Stromal cell of bone marrow (primary cell): ENCODE measurements at regions not wholly inside any gene's neighbourhood (a gene's known extent, or its start where the extent isn't known, plus 50 kb on each side); places are given as distances from the start of the nearest gene placed in this dataset.

Source experiments
- DNase-seq: peaks from one replicate; pipeline ENCODE4 v3.0.0-alpha.2; 2012; ENCODE audit warnings: low read depth

DNA sequence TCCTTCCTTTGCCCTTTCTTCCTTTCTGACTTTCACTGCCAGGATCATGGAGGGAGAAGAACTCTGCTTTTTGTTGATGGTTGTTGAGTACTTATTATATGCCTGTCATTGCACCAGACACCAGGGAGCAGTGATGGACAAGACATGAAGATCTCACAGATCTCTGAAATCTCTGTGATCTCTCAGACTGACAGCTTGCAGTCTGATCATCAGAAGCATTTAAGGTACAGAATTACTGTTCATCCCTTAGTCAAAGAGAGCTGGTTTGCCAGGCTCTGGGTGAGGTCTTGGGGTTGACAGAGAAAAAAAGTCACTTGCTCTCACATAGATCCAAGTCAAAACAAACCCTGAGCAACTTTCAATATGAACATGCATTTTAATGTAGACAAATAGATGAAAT lies 299.5 kb upstream of the FMN2 start:
- DNase-seq, result no peak

DNA sequence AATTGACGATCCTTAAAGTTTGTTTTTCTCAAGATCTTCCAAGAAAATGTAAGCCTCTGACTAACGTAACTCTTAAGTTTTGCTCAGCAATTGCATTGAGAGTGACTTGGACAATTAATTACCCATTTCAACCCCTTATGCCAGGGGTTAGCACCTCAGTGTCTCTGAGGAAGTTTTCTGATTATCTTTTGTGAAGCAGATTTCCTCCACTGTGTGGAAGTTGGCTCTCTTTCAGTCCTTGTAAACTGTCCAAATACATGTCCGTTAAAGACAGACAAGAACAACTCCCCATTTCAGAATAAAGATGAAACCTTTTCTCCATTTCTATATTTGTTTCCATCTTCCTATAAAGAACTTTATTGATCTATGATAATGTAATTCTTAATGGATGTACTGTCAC lies 296.4 kb upstream of the FMN2 start:
- no peak for DNase-seq

DNA sequence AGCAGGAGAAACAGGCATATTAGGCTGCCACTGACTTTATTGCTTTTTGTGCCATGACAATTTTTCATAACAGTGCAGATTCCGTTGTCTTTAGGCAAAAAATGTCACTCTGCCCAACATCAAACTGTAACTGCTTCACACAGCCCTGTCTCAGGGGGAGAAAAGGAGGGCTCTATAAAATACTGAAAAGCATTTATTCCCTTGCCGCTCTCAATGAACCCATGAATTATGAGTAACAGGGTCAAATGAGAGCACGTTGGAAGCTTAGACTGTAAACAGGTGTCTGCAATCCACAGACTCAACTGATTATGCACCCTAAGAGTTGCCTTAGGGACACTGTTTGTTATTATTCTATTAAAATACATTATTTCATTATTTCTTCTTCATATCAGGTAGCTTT lies 292.1 kb upstream of the FMN2 start:
- DNase-seq, result no peak

DNA sequence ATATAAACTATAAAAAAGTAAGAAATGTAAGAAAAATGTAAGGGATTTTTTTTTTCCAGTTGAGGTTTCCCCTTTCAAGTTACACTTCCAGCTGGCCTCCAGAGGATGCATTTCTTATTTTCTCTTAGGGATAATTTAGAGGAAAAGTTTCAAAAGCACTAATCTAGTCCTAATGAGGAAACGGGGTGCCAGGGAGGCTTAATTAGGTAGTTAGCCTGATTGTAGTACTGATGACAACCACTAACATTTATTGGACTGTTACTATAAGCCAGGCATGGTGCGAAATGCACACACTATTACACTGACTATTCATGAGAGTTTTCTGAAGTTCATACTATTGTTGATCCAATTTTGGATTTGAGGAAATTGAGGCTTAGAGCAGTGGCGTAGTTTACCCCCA lies 290.8 kb upstream of the FMN2 start:
- DNase-seq, result no peak

DNA sequence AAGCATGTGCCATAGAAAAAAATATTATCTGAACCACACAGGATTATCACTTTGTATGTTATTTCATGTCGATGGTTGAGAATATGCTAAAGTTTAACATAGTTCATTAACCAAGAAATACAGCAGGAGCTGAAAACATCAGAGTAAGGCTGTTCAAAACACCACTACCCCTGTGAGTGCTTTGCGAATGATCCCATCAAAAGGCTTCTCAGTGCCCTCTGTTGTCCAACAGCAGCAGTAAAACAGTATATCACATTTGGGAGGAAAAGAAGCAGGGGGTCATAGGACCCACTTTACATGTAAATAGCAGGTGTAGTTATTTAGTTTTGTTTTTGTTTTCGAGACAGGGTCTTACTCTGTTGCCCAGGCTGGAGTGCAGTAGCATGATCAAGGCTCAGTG lies 289.4 kb upstream of the FMN2 start:
- no peak for DNase-seq

DNA sequence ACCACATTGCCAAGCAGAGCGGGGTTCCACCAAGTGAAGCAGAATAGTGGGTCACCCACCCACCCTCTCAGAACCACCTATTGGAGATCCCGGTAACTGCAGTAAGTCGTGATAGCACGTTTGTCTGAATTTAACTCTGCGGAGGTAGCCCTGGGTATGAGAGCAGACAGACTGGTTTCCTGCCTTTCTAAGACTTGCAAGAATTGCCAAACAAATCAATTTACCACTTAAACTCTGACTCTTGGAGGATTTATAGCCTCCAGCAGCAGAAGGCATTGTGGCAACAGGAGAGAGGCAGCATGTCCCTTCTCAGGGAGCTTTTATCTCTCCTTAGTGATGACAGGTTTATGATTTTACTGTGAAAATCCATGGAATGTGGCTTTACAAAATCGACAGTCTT lies 287.9 kb upstream of the FMN2 start:
- DNase-seq, result no peak

DNA sequence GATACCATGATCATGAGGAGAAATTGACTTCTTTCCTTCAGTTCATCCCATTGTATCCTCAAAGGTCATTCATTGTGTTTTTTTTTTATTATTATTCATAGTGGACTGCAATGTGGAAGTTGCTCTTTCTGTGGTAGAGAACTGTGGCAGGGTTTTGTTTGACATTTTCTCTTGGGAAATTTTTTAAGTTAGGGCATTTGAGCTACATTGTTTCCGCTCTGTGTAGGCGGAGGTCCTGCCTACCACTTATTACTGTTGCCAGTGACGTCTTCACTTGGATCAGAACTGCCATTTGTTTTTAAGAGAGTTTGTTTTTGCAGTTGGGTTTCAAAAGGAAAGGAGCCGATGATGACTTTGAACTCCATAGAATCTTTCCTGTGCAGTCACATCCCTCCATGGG lies 287.4 kb upstream of the FMN2 start:
- DNase-seq, result no peak

DNA sequence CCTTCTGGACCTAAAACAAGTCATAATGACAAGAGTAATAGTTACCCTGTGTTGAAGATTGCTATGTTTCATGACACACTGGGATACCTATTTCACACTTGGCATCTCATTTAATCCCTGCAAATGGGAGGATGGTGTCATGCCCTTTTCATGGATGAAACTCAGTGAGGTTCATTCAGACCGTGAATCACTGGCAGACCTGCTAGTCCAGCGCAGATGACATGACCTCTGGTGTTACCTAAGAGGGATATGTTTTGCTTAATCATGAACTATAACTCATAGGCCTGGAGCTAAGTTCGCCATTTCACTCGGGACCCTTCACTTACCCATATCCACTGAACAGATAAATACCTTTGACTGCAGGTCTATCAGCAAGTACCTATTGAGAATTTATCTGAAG lies 286.6 kb upstream of the FMN2 start:
- no peak for DNase-seq

DNA sequence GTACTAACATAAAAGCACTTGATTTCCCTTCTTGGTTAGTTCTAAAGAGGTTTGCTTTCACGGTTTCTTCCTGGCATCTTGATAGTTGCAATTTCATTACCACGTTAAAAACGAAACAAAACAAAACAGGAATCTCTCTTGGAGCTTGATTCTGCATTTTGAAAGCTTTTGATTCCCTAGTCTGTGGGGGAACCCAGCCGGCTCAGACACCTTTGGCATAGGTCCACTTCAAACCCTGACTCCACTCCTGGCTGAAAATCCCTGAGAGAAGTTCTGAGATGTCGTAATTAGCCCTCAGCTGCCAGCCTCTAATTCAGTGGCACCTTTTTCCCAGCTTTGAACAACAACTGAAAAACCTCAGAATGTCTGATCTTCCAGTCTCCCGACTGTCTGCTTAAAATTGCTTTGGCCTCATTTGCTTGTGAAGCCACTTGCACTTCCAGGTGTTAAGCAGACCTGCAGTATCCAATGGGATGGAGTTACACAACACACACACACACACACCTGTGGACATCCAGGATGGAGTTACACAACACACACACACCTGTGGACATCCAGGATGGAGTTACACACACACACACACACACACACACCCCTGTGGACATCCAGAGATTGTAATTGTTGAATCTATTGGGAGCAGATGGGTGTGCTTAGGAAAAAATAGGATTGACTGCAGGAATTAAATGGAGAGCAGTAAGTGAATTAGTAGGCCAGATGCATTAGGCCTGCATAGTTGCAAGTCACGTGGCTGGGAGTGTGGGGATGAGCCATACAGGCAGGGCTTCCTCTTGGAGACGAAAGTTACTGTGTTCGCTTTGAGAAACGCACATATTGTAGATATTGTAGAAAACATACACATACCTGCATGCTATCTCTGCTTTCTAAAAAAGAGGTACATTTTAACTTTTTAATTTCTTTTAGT lies 285.6 kb upstream of the FMN2 start:
- DNase-seq, result no peak

DNA sequence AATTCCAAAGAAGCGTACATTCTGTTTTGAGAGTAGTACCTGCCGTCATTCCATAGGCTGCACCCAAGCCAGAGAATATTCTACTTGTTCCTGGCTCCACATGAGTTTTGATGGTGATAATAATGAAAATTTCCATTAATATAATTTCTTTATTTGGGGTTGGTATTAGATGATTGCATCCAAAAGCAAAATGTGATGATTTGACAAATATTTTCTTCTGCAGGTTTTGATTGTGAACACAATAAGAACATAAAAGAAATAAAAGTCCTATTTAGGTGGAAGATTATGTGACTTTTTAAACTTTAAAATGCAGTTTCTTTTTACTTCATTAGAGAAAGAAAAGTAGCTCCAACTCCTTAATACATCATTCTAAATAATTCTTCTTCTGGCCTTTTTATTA lies 284.8 kb upstream of the FMN2 start:
- DNase-seq, result no peak

DNA sequence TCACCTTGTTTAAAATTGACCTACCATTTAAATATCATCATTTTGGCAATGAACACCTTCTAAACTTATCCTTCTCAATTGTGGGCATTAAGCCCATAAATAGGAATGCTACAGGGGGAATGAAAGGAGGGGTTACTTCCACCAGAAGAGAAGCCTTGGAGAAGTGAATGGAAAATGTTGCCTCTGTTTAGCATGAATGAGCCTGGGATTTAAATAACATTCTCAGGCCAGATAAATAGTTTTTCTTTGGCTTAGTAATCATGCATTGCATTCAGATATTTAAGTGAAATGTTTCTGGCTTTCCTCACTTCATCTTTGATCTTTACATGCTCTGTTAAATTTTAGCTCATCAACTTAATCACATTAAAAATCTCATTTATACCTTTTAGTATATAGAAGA lies 284.3 kb upstream of the FMN2 start:
- DNase-seq, result no peak

DNA sequence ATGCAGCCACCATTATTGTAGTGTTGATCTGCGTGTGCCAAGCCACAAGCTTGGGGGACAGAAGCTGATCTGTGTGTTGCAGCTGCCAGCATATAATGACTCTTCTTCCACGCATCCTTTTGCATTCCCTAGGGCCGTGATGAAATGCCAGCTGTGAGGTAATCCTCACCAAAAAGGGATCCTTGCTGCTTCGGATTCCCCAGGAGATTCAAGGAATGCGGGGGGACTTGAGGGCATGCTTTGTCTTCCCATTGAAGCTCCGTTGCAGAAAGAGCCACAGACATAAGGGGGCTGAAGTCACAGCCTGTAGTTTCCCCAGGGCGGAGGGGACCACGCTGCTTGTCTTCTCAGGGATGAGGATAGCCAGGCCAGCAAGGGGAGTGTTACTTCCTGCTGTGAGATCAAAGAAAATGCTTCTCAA lies 281.6 kb upstream of the FMN2 start:
- DNase-seq, result peak; percentile 13

DNA sequence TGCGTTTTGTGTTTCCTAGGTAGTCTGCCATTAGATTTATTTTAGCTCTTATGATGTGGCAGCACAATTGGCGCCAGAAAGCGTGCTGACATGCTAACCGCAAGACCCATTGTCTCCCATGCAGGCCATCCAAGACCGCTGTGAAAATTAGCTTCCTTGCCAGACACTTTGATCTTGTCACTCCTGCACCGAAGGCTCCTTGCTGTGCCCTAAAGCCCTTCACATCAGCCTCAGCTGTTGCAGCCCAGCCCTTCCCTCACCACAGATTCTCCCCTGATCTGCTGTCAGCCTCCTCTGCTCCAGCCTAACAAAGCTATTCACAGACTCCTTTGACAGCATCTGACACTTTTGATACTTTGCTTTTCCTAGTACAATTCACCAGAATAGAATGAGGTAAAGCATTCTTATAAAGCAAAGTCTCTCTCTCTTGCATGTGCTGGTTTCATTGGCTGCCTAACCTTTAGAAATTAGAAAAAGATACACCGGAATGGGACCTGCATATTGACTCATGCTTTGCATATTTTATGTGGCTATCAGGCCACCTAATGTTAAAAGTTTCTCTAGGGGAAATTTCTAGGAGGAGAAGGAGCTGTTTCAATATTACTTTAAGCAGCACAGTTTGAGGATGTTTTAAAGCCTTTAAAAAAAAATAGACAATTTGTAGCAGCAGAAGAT lies 280.3 kb upstream of the FMN2 start:
- DNase-seq, result no peak

DNA sequence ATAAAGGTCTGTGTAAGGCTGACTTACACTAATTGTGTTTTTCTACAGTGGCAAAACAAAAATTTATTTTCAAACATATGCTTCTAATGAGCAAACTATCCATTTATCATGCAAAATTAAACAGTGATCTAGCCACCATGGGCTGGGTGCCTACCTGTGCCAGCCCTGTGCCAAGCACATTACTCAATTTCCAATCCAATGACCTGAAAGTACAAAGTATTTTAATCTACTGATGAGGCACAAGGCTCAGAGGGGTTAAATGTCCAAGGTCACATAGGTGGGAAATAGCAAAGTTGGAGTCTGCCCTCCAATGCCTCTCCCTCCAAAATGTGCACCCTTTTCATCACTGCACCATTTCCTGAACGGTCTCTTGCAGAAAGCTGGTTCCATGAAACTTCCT lies 279.1 kb upstream of the FMN2 start:
- DNase-seq, result no peak

DNA sequence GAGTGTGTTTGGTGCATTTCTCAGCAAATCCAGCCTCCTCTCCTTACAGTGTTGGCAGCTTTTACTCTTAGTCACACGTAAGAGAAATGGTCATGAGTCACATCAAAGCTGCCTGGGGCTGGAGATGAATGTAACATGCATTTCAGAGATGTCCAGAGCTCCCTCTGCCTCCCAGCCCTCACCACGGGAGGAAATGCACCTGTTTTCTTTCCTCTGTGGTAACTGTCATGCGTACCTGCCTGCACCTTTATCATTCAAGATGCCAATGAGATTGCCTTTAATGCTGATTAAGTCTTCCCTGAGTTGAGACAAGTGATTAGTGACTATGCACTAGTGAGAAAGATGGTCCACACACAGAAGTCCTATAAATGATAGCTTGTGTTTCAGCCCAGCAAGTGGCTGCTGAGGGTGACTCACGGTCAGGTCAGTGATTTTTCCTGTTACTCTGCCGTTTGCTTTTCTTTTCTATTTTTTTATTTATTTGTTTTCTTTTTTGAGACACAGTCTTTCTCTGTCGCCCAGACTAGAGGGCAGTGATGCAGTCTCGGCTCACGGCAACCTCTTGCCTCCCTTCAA lies 277.3 kb upstream of the FMN2 start:
- DNase-seq, result peak; percentile 83

DNA sequence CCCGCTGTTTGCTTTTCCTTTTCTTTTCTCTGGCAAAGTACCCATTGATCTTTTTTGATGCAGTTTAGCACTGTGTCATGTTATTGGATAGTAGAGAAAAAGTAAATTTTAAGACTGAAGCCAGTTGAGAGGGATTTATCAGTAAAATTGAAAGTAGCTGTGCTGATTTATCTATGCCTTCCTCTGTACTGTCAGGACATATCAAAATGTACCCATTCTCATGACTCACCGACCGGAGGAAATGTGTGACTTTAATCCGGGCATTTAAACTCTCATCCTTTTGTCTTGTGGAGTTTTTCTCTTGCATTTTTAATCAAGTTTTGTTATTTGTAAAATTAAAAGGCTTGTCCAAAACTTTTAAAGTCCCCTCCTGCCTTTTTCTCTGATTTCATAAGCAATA lies 276.6 kb upstream of the FMN2 start:
- no peak for DNase-seq

DNA sequence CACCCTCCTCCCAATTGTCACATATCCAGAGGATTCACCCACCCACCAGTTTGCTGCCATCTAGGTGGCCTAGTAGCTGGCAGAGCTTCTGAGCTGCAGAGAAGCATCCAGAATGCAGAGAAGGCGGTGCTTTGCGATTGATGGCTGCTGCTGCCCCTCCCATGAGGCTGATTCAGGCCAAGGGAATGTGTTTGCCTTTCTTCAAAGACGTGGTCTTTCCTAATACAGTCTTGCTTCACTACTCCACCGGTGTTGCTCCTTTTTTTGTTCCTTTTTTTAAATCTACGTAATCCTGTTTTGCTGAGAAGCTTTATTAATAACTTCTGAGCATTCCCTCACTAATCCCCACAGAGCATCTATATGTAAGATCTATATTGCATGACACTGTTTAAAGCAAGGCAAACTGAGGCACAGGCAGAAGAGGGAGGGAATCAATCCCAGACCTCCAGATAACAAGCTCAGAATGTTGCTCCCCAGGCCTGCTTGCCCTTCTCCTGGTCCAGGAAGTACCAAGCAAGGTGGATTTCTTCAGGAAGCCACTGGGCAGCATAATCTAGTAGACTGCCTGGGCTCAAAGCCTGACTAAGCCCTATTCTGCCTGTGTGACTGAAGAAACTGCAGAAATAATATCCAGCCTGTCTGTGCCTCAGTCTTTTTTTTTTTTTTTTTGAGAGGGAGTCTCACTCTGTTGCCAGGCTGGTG lies 275.5 kb upstream of the FMN2 start:
- peak; percentile 47 for DNase-seq

DNA sequence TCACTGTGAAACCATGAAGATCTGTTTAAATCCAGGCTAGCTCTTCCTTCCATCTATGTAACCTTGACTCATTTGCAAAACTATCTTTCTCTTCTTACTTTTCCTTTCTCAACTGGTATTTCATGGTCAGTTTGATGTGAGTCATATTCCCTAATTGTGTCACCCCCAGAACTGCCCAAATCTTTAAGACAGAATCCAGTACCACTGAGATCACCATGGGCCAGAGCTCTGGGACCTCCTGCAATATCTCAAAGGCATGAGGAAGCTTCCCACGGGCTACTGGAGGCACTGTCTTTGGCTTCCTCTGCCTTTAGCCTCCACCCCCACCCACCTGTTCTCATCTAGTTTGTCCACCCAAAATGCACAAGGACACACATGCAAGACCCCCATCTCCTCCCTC lies 274.4 kb upstream of the FMN2 start:
- no peak for DNase-seq

DNA sequence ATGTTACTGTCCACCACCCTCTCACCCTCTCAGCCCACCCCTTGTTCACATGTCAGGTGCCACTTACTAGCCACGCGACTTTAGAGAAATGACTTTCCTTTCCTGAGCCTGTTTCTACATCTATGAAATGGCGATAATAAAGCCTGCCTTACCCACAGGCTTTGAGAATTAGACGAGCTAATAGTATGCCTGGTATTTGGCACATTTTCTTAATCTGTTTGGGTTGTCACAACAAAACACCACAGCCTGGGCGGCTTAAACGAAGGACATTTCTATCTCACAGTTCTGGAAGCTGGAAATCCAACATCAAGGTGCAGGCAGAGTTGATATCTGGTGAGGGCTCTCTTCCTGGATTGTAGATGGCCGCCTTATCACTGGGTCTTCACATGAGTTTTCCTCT lies 273.9 kb upstream of the FMN2 start:
- DNase-seq, result no peak

DNA sequence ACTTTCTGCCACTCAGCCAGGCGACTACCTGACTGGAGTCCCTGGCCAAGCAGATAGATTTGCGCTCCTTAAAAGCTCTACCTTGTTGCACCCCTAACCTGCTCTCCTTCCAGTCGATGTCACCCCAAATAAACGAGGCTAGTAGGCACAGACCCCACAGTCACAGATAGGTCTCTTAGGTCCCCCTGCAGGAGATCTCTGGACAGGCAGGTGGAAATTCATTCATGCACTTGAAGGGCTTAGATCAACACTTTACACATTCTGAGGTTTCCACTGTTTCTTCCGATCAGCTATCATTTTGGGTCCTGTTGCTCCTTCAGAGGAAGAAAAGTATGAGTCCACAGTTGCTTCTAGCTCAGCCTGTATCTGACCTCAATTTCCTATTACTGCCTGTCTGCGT lies 272.6 kb upstream of the FMN2 start:
- no peak for DNase-seq

DNA sequence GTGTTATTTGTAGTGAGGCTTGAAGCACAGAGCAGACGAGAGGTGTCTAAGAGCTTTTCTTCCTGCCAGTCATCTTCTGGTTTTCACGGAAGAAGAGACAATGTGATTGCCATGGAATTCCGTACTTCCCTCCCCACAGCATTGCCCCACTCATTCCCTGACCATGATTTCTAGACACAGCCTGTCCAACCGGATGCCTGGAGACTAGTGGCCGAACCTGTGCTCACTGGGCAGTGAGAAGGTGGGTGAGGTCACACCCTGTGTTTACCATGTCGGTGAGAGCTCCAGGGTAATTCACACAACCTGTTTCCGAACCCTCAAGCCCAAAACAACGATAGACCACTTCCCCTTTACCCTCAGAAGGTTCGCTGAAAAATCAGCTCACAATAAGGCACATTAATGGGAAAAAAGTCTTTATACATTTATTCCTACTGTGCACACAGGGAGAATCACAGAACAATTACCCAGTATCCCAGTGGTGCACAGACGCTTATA lies 271.9 kb upstream of the FMN2 start:
- DNase-seq, result no peak

DNA sequence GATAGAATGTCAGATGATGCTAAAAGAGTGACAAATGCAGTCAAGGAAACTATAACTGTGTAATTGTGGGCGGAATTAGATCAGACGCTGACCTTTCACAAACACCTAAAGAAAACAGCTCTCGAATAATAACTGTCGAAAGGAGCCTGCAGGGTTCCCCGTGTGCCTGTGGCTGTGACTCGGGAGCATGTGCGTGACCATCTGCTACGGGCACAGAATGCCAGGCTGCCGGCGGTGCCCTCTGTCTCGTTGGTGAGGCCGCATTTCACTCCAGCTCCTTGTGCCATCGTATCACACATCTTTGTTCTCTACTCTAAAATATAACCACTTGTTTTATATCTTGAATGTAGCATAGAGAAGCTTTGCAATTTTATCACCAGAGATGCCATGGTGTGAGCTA lies 267.8 kb upstream of the FMN2 start:
- no peak for DNase-seq

DNA sequence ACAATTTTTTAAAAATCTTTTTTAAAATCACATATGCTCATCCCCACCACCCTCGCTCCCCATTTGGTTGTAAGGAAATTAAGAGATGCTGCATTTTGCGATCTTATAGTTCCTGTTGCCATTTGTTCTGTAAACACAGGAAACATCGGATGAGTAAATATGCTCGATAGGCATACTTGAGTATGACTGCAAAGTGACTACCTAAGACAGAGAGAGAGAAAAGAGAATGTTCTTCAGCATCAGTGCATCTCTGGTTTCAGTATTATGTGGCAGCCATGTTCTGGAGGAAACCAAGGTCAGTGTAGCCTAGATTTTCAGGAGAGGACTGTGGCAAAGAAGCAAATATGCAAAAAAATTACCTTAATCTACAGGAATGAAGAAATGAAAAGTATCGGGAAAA lies 265.5 kb upstream of the FMN2 start:
- DNase-seq, result no peak
